ENCODE measurements at regions not wholly inside any gene's neighbourhood (a gene's known extent, or its start where the extent isn't known, plus 50 kb on each side); places are given as distances from the start of the nearest gene placed in this dataset.
"Not testable (repeated sequence)": the region's sequence is repeated elsewhere in the genome, so short reads cannot be mapped to it uniquely, and the experiment has no call there.

DNA sequence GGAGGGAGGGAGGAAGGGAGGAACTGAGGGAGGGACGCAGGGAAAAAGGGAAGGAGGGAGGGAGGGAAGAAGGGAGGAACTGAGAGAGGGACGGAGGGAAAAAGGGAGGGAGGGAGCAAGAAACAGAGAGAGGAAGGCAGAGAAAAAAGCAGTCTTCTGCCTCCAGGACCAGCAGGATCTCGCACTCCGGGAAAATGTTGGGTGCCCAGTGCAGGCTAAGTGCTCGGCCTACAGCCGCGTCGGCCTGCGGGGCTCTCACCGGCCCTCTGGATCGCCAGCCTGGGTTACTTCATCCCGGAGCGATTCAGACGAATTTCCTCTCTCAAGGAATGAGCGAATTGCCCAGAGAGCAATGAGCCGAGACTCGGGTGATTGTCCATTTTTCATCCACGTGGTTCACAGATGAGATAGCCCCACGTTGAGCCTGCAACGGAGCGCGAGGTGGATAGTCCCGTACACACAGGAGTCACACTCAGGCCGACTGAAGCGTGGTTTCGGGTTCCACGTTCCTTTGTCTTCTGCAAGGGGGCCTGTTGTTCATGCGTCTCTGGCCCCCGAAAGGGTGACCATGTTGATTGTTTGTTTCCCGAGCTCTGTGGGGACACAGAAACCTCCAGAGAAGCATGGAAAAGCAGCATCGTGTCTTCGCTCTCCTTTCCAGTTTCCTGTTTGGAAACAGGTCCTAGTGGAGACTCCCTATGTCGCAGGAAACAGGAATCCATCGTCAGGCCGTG lies 1937.1 kb upstream of the DEFB115 start:
- not testable (repeated sequence) for DNase-seq

DNA sequence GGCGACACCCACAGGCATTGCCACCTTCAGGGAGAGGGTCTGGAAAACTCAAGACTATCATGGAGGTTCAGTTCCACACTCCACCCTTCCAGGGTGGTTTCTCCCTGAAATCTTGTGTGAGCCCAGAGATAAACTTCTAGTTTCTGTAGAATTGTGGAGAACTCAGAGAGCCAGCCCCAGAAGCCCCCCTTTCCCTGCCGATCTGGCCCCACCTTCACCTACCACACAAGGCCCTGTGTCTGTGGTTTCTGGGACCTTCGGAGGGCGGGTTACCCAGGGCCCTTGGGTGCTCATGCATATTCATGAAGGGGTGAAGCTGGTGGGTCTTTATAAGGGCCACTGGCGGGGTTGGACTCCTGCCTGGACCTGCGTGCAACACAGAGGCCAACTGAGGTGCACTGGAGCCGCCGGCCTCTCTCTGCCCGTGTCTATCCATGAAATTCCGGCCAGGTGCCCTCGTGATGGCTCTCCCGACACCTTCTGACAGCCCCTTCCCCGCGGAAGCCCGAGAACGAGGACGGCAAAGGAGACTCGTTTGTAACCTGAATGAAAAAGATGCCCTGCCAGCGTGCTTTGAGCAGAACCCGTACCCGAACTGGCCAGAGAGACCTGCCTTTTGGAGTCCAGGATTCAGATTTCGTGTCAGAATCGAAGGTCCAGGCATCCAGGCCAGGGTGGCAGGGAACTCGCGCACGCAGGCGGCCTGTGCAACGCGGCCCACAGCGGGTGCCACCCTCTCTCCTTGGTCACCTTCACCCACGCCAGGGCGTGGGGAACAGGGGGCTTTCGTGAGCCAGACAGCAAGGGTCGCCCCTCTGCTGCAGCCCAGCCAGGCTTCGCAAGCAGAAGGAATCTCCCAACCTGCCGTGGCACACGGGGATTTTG lies 1933.6 kb upstream of the DEFB115 start:
- not testable (repeated sequence) for DNase-seq

DNA sequence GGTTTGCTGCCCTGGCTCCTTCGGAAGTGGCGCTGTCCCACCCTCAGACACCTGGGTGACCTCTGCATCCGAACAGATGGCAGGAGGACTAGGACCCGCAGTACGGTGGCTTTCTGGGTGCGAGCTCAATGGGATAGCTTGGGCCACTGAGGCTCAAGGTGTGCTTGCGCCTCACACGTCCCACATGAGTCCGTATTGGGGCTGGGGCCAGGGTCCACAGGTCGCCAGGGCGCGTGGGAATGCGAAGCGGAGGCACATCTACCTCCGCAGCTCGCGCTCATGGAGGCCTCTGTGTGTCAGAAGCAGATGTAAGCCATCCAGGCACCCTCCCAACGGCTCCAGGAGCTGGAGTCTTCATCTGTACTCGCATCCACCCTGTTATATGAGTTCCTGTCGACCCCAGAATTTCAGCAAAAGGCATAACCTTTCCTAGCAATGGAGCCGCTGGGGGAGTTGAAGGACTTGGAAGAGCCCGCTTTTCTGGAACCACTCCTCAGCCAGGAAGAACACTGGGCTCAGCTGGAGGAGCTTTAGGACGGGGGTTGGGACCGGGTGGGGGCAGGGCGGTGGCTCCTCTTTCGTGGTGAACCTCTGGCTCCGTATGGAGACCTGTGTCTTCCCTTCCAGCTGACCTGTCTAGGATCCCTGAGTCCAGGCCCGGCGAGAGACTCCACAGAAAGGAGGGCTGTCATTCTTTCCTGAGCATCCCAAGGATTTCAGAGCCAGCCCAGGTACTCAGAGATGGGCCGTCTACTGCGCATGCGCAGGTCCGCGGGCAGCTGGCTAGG lies 1932.8 kb upstream of the DEFB115 start:
- not testable (repeated sequence) for DNase-seq

DNA sequence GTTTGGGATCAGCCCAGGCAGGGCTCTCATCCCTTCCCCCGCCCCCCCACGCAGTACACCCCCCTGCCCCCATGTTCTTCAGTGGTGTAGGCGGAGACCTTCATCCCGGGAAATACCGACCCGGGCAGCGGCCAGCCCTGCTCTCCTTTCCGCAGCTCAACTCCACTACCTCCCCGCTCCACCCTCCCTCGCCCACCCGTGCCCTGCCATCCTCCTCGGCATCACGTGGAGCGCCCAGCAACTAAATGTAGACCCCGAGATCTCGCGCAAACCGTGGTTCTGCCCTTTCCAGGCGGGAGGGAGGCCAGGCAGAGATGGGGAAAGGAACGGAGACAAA lies 1932.2 kb upstream of the DEFB115 start:
- no peak for DNase-seq

DNA sequence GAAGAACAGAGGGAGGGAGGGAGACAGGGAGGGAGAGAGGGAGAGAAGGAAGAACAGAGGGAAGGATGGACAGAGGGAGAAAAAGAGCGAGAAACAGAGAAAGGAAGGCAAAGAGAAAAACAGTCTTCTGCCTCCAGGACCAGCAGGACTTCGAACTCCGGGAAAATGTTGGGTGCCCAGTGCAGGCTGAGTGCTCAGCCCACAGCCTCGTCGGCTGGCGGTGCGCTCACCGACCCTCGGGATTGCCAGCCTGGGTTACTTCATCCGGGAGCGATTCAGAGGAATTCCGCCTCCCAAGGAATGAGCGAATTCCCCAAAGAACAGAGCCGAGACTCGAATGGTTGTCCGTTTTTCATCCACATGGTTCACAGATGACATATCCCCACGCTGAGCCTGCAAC lies 1931.7 kb upstream of the DEFB115 start:
- DNase-seq = not testable (repeated sequence)

DNA sequence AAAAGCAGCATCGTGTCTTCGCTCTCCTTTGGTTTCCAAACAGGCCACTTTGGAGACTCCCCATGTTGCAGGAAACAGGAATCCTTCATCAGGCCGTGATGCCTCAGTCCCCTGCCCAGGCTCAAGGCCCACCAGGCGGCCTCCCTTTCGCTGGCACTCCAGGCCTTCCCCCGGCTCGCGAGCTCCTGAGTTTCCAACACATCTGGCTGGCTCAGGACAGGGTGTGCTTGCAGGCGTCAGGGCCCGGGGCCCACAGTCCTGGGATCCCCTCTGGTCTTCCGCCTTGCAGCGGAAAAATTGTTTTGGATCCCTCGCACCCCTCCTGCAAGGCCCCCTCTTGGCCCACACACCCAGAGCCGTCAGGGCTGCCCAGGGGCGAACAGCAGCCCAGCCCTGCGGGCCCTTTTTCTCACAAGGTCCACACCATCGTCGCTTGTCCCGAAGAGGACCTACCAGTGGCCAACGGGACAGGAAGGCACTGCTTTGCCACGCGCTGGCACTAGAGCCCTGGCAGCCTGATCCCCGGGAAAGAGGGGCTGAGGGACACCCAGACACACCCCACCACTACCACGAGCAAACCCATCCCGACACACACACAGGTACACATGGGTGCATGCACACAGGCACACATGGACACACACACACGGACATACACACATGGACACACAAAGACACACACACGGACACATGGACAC lies 1930.9 kb upstream of the DEFB115 start:
- no peak for DNase-seq

DNA sequence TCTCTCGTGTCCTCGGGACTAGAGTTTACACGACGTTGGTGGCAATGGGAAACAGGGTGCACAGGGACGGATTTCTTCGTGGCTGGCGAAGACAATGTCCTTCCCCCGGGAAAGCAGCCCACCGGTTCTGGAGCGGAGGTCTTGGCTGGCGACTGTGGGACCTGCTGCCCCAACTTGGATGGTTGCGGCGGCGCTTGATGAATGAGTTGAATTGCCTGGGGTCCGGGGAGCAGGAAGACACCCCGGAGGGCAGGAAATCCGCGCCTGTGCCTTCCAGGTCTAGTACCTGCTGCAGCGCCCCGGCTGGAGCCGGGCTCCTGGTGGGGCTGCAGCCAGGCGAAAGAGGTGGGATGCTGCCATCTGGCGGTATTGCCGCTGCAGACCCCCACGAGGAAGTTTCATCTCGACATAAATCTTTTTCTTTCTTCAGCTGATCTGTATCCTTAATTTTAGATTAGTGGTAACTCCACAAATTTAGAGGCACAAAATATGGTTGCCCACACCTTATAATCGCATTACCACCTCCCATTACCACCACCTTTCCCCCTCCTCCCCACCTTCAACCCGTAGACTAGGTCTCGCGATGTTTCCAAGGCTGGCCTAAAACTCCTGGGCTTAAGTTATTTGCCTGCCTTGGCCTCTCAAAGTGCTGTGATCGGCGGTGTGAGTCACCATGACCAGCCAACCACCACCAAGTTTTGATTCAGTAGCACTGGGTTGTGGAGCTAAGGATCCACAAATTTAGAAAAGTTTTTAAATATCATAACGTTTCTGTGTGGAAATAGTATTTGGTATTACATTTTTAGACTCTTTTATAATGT lies 1929.7 kb upstream of the DEFB115 start:
- DNase-seq = not testable (repeated sequence)

DNA sequence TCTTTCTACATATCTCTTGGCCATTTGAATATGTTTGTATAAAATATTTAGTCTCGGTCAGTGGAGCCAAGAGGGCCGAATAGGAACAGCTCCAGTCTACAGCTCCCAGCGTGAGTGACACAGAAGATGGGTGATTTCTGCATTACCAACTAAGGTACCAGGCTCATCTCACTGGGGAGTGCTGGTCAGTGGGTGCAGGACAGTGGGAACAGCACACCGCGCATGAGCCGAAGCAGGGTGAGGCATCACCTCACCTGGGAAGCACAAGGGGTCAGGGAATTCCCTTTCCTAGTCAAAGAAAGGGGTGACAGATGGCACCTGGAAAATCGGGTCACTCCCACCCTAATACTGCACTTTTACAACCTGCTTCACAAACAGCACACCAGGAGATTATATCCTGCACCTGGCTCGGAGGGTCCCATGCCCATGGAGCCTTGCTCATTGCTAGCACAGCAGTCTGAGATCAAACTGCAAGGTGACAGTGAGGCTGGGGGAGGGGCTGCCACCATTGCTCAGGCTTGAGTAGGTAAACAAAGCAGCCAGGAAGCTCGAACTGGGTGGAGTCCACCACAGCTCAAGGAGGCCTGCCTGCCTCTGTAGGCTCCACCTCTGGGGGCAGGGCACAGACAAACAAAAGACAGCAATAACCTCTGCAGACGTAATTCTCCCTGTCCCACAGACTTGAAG lies 1926.9 kb upstream of the DEFB115 start:
- DNase-seq = not testable (repeated sequence)

DNA sequence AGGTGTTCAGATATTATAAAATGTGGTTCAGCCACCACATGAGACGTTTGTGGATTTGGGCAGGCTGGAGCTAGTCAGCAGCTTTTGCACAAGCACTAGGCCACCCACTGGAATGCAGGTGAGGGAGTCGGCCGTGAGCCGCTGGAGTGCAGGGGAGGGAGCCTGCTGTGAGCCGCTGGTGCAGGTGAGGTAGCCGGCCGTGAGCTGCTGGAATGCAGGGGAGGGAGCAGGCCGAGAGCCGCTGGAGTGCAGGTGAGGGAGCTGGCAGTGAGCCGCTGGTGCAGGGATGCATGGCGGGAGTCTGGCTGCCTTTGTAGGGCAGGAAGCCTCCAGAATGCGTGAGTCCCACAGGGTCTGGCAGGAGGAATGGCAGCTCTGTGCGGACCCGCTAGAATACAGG lies 1907.6 kb upstream of the DEFB115 start:
- DNase-seq = no peak

DNA sequence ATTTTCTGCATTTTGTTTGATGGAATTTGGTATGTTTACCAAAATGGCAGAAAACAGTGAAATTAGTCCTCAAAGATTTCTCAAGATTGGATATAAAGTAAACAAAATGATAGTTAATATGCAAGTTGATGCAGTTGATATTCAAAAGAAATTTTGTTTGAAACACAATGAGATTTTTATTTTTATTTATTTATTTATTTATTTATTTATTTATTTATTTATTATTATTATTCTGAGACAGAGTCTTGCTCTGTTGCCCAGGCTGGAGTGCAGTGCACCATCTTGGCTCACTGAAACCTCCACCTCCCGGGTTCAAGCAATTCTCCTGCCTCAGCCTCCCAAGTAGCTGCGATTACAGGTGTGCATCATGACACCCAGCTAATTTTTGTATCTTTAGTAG lies 1881.5 kb upstream of the DEFB115 start:
- DNase-seq = not testable (repeated sequence)

DNA sequence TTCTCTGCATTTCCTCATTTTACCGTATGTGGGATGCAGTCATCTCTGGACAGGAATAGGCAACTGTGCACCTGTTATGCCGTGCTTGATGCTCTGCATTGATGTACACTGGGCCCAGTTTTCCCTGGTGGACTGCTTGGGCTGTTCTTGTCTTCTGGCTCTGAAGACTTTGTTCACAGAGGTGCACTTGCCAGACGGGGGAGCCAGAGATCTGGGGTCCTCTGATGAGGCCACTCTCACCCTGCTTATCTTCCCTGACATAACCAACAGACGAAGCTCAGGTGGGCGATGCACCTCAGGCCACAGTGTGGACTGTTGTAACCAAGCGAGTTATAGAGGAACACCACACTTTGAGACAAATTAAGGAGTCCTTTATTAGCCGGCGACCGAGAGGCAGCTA lies 1864.6 kb upstream of the DEFB115 start:
- DNase-seq = not testable (repeated sequence)

DNA sequence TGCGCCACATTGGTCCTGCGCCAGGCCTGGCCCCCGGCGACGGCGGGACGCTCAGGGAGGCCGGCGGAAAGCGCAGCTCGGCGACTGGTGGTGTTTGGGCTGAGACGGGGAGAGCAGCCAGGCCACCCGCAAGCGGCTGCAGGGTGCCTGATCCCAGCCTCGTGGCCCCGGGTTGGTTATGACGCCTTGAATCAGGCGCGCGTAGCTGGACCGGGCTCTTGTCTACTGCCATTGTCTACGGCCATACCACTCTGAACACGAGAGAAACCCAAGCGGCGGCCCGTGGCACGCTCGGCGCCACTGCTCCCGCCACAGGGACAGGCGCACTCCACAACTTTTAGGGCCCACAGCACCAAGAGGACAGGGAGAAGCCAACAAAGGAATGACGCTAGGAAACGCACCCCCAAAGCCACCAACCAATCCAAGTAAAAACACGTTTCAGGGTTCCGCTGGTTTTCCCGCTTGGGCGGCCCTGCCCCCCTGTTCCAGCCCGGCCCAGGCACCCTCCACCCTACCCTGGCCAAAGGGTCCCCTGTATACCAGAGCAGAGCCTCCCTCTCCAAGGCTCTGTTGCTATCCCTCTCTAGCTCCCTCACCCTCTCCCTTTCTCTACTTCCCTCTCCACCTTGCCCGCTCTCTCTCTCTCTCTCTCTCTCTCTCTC lies 1849.3 kb upstream of the DEFB115 start:
- no peak for DNase-seq

DNA sequence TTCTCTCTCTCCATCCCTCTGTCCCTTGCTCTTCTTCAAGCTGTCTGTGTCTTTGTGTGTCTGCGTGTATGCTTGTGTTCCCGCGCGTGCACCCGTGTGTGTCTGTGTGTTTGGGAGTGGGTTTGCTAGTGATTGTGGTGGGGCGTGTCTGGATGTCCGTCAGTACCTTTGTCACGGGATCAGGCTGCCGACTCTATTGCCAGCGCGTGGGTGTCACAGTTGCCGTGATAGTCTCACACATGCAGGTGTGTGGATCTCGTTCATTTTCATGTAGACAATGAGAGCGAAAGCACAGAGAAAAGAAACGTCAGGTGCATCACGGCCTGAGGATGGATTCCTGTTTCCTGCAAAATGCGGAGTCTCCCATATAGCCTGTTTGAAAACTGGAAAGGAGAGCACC lies 1848.8 kb upstream of the DEFB115 start:
- DNase-seq = not testable (repeated sequence)

DNA sequence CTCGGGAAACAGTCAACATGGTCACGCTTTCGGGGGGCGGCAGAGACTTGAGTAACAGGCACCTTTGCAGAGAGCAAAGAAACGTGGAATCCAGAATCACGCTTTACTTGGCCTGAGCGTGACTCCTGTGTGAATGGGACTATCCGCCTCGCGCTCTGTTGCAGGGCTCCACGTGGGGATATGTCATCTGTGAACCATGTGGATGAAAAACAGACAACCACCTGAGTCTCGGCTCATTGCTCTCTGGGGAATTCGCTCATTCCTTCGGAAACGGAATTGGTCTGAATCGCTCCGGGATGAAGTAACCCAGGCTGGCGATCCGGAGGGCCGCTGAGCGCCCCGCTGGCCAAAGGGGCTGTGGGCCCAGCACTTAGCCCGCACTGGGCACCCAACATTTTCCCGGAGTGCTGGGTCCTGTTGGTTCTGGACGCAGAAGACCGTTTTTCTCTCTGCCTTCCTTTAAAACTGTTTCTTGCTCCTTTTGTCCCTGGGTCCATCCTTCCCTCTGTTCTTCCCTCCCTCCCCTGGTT lies 1848.2 kb upstream of the DEFB115 start:
- not testable (repeated sequence) for DNase-seq

DNA sequence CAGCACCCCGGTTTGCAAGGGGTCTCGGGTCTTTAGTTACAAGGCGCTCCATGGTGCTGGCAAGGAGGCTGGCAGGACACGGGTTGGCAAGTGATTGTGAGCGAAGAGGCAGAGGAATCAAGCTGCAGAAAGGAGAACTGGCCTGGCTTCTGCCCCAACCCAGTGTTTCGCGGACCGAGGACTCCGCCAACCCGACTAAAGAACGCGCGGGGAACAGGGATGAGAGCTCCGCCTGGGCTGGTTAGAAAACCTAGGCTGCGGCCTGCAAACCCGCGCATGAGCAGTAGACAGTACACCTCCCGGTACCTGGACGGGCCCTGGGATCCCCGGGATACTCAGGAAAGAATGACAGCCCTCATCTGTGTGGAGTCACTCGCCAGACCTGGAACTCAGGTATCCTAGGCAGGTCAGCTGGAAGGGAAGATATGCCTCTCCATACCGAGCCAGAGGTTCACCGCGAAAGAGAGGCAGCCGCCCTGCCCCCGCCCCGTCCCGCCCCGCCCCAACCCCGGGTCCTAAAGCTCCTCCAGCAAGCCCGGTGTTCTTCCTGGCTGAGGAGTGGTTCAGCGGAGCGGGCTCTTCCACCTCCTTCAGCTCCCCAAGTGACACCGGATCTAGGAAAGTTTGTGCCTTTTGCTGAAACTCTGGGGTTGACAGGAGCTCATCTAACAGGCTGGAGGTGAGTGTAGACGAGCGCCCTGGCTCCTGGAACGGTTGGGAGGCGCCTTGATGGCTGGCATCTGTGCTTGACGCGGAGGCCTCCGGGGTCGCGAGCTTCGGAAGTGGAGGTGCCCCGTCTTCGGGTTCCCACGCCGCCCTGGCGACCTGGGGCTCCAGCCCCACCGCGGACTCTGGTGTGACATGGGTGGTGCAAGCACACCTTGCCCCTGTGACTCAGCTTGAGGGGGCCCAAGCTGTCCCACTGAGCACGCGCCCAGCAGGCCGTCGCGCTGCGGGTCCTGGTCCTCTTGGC lies 1847.3 kb upstream of the DEFB115 start:
- no peak for DNase-seq

DNA sequence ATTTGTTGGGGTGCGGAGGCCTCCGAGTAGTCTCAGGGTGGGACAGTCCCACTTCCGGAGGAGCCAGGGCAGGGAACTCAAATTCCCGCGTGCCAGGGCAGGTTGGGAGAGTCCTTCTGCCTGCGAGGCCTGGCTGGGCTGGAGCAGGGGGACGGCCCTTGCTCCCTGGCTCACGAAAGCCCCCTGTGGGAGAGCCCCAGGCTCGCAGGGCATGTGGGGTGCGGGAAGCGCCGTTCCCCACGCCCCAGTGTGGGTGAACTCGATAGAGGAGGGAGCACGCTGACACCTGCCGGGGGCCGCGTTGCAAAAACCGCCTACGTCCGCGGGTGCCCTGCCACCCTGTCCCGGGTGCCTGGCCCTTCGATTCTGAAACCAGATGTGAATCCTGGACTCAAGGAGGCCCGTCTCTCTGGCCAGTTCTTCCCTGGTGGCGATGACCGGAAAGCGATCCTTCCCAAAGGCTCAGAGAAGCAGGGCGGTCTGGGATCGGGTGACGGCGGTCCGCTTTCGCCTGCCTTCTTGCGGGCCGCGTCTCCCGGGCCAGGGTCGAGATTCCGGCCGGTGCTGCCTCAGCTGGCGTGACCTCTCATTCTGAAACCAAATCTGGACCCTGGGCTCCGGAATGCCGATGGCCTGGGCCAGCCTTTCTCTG lies 1846.5 kb upstream of the DEFB115 start:
- no peak for DNase-seq

DNA sequence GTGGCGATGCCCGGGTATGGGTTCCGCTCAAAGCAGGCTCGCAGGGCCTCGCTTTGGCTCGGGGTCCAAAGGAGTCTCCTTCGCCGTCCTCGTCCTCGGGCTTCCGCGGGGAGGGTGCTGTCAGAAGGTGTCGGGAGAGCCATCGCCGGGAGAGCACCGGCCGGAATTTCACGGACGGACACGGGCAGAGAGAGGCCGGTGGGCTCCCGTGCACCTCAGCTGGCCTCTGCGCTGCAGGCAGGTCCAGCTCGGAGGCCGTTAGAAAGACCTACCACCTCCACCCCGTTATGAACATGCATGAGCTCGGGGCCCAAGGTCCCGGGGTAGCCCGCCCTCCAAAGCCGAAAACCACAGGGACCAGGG lies 1846.0 kb upstream of the DEFB115 start:
- DNase-seq = not testable (repeated sequence)

DNA sequence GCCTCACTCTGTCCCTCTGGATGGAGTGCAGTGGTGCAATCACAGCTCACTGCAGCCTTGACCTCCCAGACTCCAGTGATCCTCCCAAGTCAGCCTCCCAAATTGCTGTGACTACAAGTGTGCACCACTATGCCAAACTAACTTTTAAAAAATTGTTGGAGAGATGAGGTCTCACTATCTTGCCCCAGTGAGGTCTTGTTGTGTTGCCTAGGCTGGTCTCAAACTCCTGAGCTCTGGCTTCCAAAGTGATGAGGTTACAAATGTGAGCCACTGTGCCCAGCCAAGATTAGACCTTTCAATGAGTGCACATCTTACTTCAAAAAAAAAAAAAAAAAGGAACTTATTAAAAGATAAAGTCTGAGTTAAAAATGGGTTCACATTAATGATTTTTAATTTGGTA lies 1838.1 kb upstream of the DEFB115 start:
- DNase-seq = no peak
